HG03442 (cell line): ENCODE measurements at regions not wholly inside any gene's neighbourhood (a gene's known extent, or its start where the extent isn't known, plus 50 kb on each side); places are given as distances from the start of the nearest gene placed in this dataset.
"Not testable (repeated sequence)": the region's sequence is repeated elsewhere in the genome, so short reads cannot be mapped to it uniquely, and the experiment has no call there.

Experiments used
- ATAC-seq: cut with Tn5 transposase; IDR thresholded peaks from one replicate; pipeline ENCODE4 v1.9.1; 2021; ENCODE audit warnings: mild to moderate bottlenecking, moderate library complexity; ENCODE audit not compliant: unreplicated experiment

DNA sequence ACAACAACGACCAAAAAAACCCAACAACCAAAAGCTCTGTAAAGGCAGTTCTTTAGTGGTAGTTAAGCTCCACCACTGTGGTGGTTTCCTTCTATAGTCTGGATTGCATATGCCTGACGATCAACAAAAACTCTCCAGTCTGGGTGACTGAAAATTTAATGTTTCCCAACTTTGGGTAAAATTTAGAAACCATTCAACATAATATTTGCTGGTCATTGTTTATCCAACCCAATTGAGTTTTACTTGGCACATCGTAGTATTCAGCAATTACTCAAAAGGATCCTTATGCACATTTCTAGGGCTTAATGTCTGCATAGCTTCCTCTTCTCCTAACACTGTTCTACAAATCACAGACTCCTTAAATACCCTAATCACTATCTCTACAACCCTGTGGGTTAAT, 1080.2 kb upstream of the NRXN1 start:
- ATAC-seq: no peak

DNA sequence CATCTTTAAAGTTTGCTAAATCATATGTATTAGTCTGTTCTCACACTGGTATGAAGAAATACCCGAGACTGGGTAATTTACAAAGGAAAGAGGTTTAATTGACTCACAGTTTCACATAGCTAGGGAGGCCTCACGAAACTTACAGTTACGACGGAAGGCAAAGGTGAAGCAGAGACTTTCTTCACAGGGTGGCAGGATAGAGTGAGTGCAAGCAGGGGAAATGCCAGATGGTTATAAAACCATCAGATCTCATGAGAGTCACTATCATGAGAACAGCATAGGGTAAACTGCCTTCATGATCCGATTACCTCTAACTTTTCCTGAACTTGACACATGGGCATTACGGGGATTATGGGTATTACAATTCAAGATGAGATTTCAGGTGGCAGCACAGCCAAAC, 1075.2 kb upstream of the NRXN1 start:
- no peak for ATAC-seq

DNA sequence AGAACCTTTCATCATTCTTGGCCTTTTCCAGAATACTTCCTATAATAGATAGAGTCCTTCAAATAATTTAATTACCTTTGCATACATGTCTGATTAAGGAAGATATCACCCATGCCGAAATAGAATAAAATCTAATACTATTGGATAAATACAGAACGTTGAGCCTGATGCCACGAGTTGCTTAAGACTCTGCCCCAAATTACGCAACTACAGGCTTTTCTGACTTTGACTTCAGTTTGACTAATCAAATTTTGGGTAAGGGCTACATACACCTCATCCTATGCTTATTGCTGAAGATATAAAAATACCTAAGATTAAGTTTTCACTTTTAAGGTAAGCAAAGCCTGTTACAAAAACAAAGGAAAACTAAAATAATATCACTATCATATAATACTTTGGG, 1065.1 kb upstream of the NRXN1 start:
- ATAC-seq: no peak

GRCh38 chr2:52084759-52085158, 1052.8 kb upstream of the NRXN1 start:
- ATAC-seq: no peak

DNA sequence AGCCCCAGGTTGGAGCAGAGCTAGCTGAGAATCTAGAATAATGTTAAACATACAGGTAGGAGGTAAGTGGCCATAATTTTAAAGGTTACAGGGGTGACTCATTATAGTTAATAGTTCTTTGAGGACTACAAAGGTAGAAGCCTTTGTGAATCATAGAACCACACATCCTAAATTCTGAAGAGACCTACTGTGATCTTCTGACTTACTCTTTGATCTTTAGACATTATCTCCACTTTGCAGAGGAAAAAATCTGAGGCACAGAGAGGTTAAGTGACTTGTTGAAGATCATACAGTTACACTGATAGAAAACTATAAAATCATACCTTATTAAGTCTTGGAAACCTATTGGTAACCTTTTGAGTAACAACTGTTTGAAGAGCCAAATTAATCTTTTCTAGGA, 1051.3 kb upstream of the NRXN1 start:
- no peak for ATAC-seq

- no peak for ATAC-seq
Measured at GRCh38 chr2:52082646-52083045, 1050.7 kb upstream of the NRXN1 start.

- ATAC-seq: no peak
Measured at GRCh38 chr2:52079602-52080001, 1047.7 kb upstream of the NRXN1 start.

GRCh38 chr2:52077159-52077558, 1045.2 kb upstream of the NRXN1 start:
- no peak for ATAC-seq

DNA sequence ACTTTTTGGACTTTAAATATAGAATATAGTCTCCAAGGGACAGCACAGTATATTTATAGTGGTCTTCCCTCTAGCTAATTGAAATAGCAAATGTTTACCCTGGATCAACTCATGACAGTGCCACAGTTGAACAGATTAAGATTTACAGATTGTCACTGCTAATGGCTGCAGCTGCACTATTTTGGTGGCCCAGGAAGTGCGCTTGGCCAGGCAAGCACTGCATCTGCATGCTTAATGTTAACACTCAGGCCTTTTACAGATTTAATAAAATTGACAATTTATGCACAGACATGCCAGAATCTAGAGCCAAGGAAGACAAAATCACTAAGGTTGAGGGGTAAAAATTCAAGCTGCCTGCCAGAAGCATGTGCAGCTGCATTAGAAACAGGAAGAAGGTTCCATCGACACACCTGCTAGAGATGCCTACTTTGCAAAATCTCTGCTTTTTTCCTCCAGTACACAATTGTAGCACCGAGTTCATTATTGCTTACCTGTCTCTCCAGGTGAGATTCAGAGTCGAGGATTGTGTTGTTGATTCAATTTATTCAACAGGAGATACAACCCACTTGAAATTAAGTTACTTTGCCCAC, 1042.3 kb upstream of the NRXN1 start:
- no peak for ATAC-seq

DNA sequence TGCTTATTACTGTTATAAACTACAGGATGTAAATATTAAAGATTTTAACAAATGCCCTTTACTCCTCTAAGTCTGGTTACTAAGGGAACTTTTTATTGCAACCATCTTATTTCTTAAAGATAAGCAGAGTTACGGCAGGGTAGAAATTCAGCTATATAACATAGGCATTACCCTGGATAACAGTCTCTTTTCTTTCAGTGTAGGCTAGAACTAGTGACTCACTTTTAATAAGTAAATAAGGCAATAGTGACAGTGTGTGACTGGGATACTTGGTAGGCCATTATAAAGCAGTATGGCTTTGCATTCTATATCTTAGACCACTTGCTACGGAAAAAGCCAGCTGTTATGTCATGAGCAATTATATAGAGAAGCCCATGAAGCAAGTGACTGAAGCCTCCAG, 1041.0 kb upstream of the NRXN1 start:
- ATAC-seq: no peak

DNA sequence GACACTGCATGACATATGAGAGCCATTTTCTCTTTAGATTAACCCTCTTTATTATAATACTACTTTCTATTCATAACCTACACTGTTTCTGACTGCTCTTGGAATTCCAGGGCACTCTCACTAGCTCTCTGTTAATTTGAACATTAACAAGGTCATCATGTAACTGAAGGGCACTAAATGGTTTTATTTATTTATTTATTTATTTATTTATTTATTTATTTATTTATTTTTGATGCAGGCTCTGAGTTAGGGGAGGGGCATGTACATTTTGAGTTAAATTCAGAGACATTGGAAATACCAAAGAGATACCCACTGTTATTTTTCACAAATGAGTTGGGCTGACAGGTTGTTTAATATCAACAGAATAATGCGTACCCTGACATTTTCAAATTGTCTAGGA, 1038.7 kb upstream of the NRXN1 start:
- ATAC-seq: no peak

DNA sequence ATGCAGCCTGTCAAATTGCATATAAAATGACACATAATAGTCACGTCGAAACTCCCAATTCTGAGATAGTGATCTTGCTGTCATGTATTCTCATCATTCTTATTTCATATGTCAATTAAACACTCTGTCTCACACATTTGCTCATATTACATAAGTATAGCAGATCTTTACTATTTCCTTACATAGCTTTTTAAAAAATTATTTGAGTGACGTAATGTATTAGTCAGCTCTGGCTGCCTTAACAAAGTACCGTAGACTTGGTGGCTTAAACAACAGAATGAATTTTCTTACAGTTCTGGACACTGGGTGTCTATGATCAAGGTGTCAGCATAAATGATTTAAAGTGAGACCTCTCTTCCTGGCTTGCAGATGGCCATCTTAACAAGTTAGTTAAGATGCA, 1032.3 kb upstream of the NRXN1 start:
- no peak for ATAC-seq

GRCh38 chr2:52054824-52055223, 1022.9 kb upstream of the NRXN1 start:
- ATAC-seq: no peak

DNA sequence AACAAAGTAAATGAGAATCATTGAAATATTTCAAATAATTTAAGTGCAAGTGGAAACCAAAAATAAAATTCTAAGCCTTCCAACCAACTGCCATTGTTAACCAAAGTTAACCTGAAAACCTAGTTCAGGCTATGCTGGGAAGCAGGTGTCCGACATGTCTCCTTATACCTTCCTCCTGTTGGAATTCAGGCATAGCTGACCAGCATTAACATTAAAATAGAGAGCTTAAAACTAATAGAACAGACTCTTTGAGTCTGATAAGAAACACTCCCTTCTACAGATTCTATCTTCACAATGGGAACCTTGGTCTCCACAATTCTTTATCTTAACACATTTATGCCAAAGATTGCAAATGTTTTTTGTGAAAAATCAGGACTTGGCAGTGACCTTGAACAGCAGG, 1004.9 kb upstream of the NRXN1 start:
- no peak for ATAC-seq

GRCh38 chr2:52036024-52036423, 1004.1 kb upstream of the NRXN1 start:
- ATAC-seq: no peak

DNA sequence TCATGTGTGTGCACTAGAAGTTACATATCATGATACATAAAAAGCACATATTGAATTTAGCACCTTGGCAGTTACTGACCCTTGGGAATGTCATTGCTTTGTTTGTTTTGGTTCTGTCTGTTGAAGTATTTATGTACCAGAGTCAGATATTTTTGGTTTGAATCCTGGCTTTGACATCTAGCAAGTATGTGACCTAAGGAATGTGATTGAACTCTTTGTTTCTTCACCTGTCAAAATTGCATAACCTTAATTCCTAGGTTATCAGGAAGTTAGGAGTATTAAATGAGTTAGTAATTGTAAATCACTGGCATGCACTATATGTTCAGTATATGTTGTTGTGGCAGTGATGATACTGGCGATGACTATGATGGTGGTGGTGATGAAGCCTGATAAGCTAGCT, 1003.5 kb upstream of the NRXN1 start:
- ATAC-seq: no peak

DNA sequence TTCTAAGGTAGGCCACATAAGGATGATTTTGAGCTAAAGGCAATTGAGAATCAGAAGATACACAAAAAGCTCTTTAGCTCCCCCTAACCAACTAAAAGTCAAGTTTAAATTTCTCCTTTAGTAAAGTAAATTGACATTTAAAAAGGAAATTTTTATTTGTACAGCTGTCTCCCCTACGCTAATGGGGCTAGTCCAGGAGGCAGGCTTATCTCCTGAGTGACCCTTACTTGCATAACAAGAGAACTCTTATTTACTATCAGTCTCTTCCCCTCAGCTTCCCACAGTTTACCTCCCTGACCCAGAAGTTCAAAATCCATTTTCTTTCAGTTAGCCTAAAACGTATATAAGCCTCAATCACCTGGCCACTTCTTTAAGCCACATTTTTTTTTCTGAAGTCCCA, 1002.8 kb upstream of the NRXN1 start:
- ATAC-seq: no peak

- no peak for ATAC-seq
Measured at GRCh38 chr2:52022006-52022405, 990.1 kb upstream of the NRXN1 start.

DNA sequence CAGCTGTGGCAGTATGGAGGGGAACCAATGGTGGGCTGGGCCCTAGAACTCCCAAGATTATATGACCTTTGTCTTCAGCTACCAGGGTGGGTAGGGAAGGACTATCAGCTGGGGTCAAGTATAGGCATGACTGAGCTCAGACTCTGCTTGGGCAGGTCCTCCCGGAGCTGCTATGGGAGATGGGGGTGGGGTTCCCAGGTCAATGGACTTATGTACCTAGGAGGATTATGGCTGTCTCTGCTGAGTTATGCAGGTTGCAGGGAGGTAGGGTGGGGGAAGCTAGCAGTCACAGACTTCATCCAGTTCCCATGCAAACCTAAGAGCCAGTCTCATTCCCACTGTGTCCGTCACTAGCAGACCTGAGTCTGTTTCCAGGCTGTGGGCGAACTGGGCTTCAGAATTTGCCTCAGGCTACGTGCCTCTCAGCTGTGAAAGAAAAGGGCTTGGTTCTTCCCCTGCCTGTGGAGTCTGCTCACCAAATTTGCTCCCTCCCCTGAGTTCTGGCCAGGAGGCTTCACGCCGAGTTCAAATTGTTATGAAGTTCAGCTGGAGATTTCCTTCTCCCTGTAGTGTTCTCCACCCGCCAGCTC, 985.8 kb upstream of the NRXN1 start:
- ATAC-seq: no peak

DNA sequence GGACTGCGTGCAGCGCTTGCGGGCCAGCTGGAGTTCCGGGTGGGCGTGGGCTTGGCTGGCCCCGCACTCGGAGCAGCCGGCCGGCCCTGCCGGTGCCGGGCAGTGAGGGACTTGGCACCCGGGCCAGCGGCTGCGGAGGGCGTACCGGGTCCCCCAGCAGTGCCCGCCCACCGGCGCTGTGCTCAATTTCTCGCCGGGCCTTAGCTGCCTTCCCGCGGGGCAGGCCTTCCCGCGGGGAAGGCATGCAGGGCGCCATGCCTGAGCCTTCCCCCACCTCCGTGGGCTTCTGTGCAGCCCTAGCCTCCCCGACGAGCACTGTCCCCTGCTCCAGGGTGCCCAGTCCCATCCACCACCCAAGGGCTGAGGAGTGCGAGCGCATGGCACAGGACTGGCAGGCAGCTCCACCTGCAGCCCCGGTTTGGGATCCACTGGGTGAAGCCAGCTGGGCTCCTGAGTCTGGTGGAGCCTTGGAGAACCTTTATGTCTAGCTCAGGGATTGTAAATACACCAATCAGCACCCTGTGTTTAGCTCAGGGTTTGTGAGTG, 975.0 kb upstream of the NRXN1 start:
- not testable (repeated sequence) for ATAC-seq

- no peak for ATAC-seq
Measured at GRCh38 chr2:52000151-52000855, 968.4 kb upstream of the NRXN1 start.

- ATAC-seq: no peak
Measured at GRCh38 chr2:51998890-51999289, 967.0 kb upstream of the NRXN1 start.
